ENCODE measurements at regions not wholly inside any gene's neighbourhood (a gene's known extent, or its start where the extent isn't known, plus 50 kb on each side); places are given as distances from the start of the nearest gene placed in this dataset.

GRCh38 chr6:100153636-100154275 is 159.7 kb upstream of the MCHR2 start:
- H3K4me3 ChIP-seq (ENCODE audit: low read depth, low read length), result no peak overlapping the region
- TF ChIP-seq, protein P1, sequence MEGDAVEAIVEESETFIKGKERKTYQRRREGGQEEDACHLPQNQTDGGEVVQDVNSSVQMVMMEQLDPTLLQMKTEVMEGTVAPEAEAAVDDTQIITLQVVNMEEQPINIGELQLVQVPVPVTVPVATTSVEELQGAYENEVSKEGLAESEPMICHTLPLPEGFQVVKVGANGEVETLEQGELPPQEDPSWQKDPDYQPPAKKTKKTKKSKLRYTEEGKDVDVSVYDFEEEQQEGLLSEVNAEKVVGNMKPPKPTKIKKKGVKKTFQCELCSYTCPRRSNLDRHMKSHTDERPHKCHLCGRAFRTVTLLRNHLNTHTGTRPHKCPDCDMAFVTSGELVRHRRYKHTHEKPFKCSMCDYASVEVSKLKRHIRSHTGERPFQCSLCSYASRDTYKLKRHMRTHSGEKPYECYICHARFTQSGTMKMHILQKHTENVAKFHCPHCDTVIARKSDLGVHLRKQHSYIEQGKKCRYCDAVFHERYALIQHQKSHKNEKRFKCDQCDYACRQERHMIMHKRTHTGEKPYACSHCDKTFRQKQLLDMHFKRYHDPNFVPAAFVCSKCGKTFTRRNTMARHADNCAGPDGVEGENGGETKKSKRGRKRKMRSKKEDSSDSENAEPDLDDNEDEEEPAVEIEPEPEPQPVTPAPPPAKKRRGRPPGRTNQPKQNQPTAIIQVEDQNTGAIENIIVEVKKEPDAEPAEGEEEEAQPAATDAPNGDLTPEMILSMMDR (IDR thresholded peaks at IDR 0.05; ENCODE audit: insufficient read depth, low read depth, low read length), result no peak
- no peak for DNase-seq (ENCODE audit: low read depth)

- TF ChIP-seq, protein P1 (IDR thresholded peaks at IDR 0.05; ENCODE audit: insufficient read depth, low read depth, low read length), result no peak
- H3K4me3 ChIP-seq (ENCODE audit: low read depth, low read length), result no peak overlapping the region
- no peak for DNase-seq (ENCODE audit: low read depth)
These were observed 158.2 kb upstream of the MCHR2 start for GRCh38 chr6:100152201-100152600.

- no peak for DNase-seq (ENCODE audit: low read depth)
- H3K4me3 ChIP-seq (ENCODE audit: low read depth, low read length), result no peak overlapping the region
- TF ChIP-seq, protein P1 (IDR thresholded peaks at IDR 0.05; ENCODE audit: insufficient read depth, low read depth, low read length), result no peak
These were observed 151.0 kb upstream of the MCHR2 start for GRCh38 chr6:100144991-100145390.

DNA sequence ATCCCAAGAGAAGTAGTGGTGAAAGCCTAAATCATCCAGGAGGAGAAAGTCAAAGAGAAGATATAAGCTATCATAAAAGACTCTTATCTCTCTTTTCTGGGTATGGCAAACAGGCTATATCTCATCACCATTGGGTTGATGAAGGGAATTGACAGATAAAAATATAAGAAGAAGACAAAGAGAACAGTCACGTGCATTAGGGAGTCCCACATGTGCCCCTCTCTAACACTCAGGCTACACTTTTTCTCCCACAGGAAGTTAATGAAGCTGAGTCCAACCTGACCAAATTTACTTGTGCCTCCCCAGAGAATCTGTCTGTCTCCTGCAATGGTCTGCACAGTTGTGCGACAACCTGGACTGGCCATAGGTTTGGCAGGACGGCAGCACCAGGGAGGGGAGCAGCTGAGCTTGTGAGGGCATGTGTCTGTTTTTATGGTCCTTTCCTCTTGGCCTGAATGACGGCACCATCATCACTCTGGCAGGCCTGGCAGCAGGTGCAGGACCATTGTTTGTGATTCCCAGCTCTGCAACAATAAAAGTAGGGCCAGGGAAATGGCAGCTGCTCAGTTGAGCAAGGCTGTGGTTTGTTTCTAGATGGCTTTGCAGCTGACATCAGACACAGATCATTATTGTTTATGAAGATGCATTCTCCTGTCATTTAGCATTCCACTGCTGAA is 144.5 kb upstream of the MCHR2 start:
- no peak for DNase-seq (ENCODE audit: low read depth)
- H3K4me3 ChIP-seq (ENCODE audit: low read depth, low read length), result no peak overlapping the region

DNA sequence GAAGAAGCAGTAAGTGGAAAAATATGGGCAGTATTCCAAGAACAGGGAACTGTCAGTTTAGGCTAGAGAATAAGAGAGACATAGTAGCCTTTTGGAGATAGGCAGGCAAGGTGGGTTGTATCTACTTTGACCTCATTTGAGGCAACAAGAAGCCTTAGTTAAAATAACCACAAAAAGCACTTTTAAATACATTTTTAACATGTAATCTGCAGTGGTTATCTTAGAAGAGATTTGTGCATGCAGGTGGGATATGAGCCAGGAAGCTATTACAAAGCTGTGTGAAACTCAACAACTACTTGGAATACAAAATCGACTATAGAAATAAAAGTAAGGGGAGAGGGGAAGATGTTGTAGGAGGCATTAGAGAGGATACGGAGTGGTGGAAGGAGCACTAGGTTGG is 143.7 kb upstream of the MCHR2 start:
- no peak for DNase-seq (ENCODE audit: low read depth)
- H3K4me3 ChIP-seq (ENCODE audit: low read depth, low read length), result no peak overlapping the region
- TF ChIP-seq, protein P1 (IDR thresholded peaks at IDR 0.05; ENCODE audit: insufficient read depth, low read depth, low read length), result no peak

More for the DNA sequence above, 144.5 kb upstream of the MCHR2 start:
- TF ChIP-seq, protein P1 (IDR thresholded peaks at IDR 0.05; ENCODE audit: insufficient read depth, low read depth, low read length), result no peak

DNA sequence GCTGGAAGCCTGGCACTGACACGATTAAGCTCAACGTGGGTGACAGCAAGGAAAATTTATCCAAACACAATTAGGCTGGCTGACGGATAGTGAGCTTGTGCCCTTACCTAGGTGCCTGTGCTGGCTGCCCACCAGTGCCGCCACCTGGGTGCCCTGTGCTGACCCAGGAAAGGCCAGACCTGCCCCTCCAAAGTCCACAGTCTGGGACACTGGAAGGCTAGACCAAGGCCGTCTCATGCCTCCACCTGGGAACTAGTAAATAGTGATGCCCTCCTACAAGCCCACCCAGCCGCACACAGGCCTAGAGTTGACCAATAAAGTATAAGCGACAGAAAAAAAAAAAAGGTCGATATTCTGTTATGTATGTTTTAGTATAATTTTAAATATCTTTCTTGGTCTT is 142.6 kb upstream of the MCHR2 start:
- no peak overlapping the region for H3K4me3 ChIP-seq (ENCODE audit: low read depth, low read length)
- DNase-seq (ENCODE audit: low read depth), result no peak
- TF ChIP-seq, protein P1 (IDR thresholded peaks at IDR 0.05; ENCODE audit: insufficient read depth, low read depth, low read length), result no peak
